ENCODE measurements at regions not wholly inside any gene's neighbourhood (a gene's known extent, or its start where the extent isn't known, plus 50 kb on each side); places are given as distances from the start of the nearest gene placed in this dataset.

- no peak overlapping the region for H3K4me3 ChIP-seq (ENCODE audit: low read length)
- H4K20me1 ChIP-seq (ENCODE audit: insufficient read depth, low read depth, low read length) = no peaks in the 10 kb centered on the region
- no peak overlapping the region for H3K9ac ChIP-seq (ENCODE audit: low read length)
- no peak overlapping the region for H2AFZ ChIP-seq (ENCODE audit: low read length)
- H3K9me2 ChIP-seq (replicated peaks; ENCODE audit: insufficient read depth, low read length) = no peaks in the 10 kb centered on the region
- no peaks in the 10 kb centered on the region for H3K79me2 ChIP-seq (ENCODE audit: low read length)
- no peaks in the 10 kb centered on the region for H3K27me3 ChIP-seq (ENCODE audit: low read length)
- H3K9me3 ChIP-seq (ENCODE audit: low read length) = no peaks in the 10 kb centered on the region
- H3K36me3 ChIP-seq (ENCODE audit: insufficient read depth, low read length) = no peaks in the 10 kb centered on the region
- peaks cover 3% of the 10 kb centered on the region for H3K4me1 ChIP-seq (ENCODE audit: low read length)
- no peak overlapping the region for H3K4me2 ChIP-seq (ENCODE audit: low read depth, low read length, poor library complexity, severe bottlenecking)
- no peak for DNase-seq
- no peak overlapping the region for H3K27ac ChIP-seq (ENCODE audit: low read length)
Observed at GRCh38 chr21:35314857-35315582, 265.9 kb upstream of the RUNX1 start.

GRCh38 chr21:35311985-35312384 is 262.9 kb upstream of the RUNX1 start:
- H3K79me2 ChIP-seq (ENCODE audit: low read length) = no peaks in the 10 kb centered on the region
- no peaks in the 10 kb centered on the region for H3K9me3 ChIP-seq (ENCODE audit: low read length)
- no peaks in the 10 kb centered on the region for H4K20me1 ChIP-seq (ENCODE audit: insufficient read depth, low read depth, low read length)
- H2AFZ ChIP-seq (ENCODE audit: low read length) = no peak overlapping the region
- H3K4me1 ChIP-seq (ENCODE audit: low read length) = no peaks in the 10 kb centered on the region
- no peak overlapping the region for H3K4me3 ChIP-seq (ENCODE audit: low read length)
- H3K36me3 ChIP-seq (ENCODE audit: insufficient read depth, low read length) = no peaks in the 10 kb centered on the region
- H3K9me2 ChIP-seq (replicated peaks; ENCODE audit: insufficient read depth, low read length) = no peaks in the 10 kb centered on the region
- no peaks in the 10 kb centered on the region for H3K27me3 ChIP-seq (ENCODE audit: low read length)
- DNase-seq = no peak
- no peak overlapping the region for H3K9ac ChIP-seq (ENCODE audit: low read length)
- H3K27ac ChIP-seq (ENCODE audit: low read length) = no peak overlapping the region
- no peak overlapping the region for H3K4me2 ChIP-seq (ENCODE audit: low read depth, low read length, poor library complexity, severe bottlenecking)

GRCh38 chr21:35309316-35309715 is 260.2 kb upstream of the RUNX1 start:
- no peak overlapping the region for H2AFZ ChIP-seq (ENCODE audit: low read length)
- H3K4me2 ChIP-seq (ENCODE audit: low read depth, low read length, poor library complexity, severe bottlenecking) = no peak overlapping the region
- H3K9me3 ChIP-seq (ENCODE audit: low read length) = no peaks in the 10 kb centered on the region
- H3K79me2 ChIP-seq (ENCODE audit: low read length) = no peaks in the 10 kb centered on the region
- H3K4me1 ChIP-seq (ENCODE audit: low read length) = peaks cover 12% of the 10 kb centered on the region
- no peaks in the 10 kb centered on the region for H3K27me3 ChIP-seq (ENCODE audit: low read length)
- DNase-seq = no peak
- H4K20me1 ChIP-seq (ENCODE audit: insufficient read depth, low read depth, low read length) = no peaks in the 10 kb centered on the region
- no peak overlapping the region for H3K4me3 ChIP-seq (ENCODE audit: low read length)
- no peaks in the 10 kb centered on the region for H3K36me3 ChIP-seq (ENCODE audit: insufficient read depth, low read length)
- no peaks in the 10 kb centered on the region for H3K9me2 ChIP-seq (replicated peaks; ENCODE audit: insufficient read depth, low read length)
- no peak overlapping the region for H3K9ac ChIP-seq (ENCODE audit: low read length)
- no peak overlapping the region for H3K27ac ChIP-seq (ENCODE audit: low read length)

- H3K27me3 ChIP-seq (ENCODE audit: low read length) = no peaks in the 10 kb centered on the region
- peaks cover 19% of the 10 kb centered on the region for H3K4me1 ChIP-seq (ENCODE audit: low read length)
- no peak overlapping the region for H3K27ac ChIP-seq (ENCODE audit: low read length)
- no peak for DNase-seq
- H3K79me2 ChIP-seq (ENCODE audit: low read length) = no peaks in the 10 kb centered on the region
- H3K4me2 ChIP-seq (ENCODE audit: low read depth, low read length, poor library complexity, severe bottlenecking) = no peak overlapping the region
- no peak overlapping the region for H3K4me3 ChIP-seq (ENCODE audit: low read length)
- no peaks in the 10 kb centered on the region for H3K9me2 ChIP-seq (replicated peaks; ENCODE audit: insufficient read depth, low read length)
- H2AFZ ChIP-seq (ENCODE audit: low read length) = no peak overlapping the region
- H3K9ac ChIP-seq (ENCODE audit: low read length) = no peak overlapping the region
- H3K36me3 ChIP-seq (ENCODE audit: insufficient read depth, low read length) = no peaks in the 10 kb centered on the region
- no peaks in the 10 kb centered on the region for H4K20me1 ChIP-seq (ENCODE audit: insufficient read depth, low read depth, low read length)
- no peaks in the 10 kb centered on the region for H3K9me3 ChIP-seq (ENCODE audit: low read length)
Observed at GRCh38 chr21:35303085-35303484, 254.0 kb upstream of the RUNX1 start.

- Histone ChIP-seq H3K36me3 (ENCODE audit: insufficient read depth, low read length) (no peaks in the 10 kb centered on the region), H3K79me2 (ENCODE audit: low read length) (no peaks in the 10 kb centered on the region), H3K4me1 (ENCODE audit: low read length) (peaks cover 7% of the 10 kb centered on the region), H3K27me3 (ENCODE audit: low read length) (no peaks in the 10 kb centered on the region), H3K27ac (ENCODE audit: low read length) (no peak overlapping the region), H3K9me3 (ENCODE audit: low read length) (no peaks in the 10 kb centered on the region), H3K4me3 (ENCODE audit: low read length) (no peak overlapping the region), H4K20me1 (ENCODE audit: insufficient read depth, low read depth, low read length) (no peaks in the 10 kb centered on the region), H3K9me2 (replicated peaks; ENCODE audit: insufficient read depth, low read length) (no peaks in the 10 kb centered on the region), H2AFZ (ENCODE audit: low read length) (no peak overlapping the region), H3K9ac (ENCODE audit: low read length) (no peak overlapping the region), H3K4me2 (ENCODE audit: low read depth, low read length, poor library complexity, severe bottlenecking) (no peak overlapping the region)
- no peak for DNase-seq
Observed at GRCh38 chr21:35298757-35299156, 249.7 kb upstream of the RUNX1 start.

GRCh38 chr21:35297665-35298064 is 248.6 kb upstream of the RUNX1 start:
- no peaks in the 10 kb centered on the region for H3K9me3 ChIP-seq (ENCODE audit: low read length)
- H3K27ac ChIP-seq (ENCODE audit: low read length) = no peak overlapping the region
- H3K9ac ChIP-seq (ENCODE audit: low read length) = no peak overlapping the region
- no peak overlapping the region for H3K4me3 ChIP-seq (ENCODE audit: low read length)
- no peaks in the 10 kb centered on the region for H3K27me3 ChIP-seq (ENCODE audit: low read length)
- no peak overlapping the region for H3K4me2 ChIP-seq (ENCODE audit: low read depth, low read length, poor library complexity, severe bottlenecking)
- no peaks in the 10 kb centered on the region for H4K20me1 ChIP-seq (ENCODE audit: insufficient read depth, low read depth, low read length)
- DNase-seq = no peak
- peaks cover 7% of the 10 kb centered on the region for H3K4me1 ChIP-seq (ENCODE audit: low read length)
- H2AFZ ChIP-seq (ENCODE audit: low read length) = no peak overlapping the region
- no peaks in the 10 kb centered on the region for H3K36me3 ChIP-seq (ENCODE audit: insufficient read depth, low read length)
- no peaks in the 10 kb centered on the region for H3K79me2 ChIP-seq (ENCODE audit: low read length)
- no peaks in the 10 kb centered on the region for H3K9me2 ChIP-seq (replicated peaks; ENCODE audit: insufficient read depth, low read length)

GRCh38 chr21:35294231-35294898 is 245.3 kb upstream of the RUNX1 start:
- Histone ChIP-seq H3K4me3 (ENCODE audit: low read length) (no peak overlapping the region), H2AFZ (ENCODE audit: low read length) (no peak overlapping the region), H3K9me3 (ENCODE audit: low read length) (no peaks in the 10 kb centered on the region), H3K9me2 (replicated peaks; ENCODE audit: insufficient read depth, low read length) (no peaks in the 10 kb centered on the region), H3K27me3 (ENCODE audit: low read length) (no peaks in the 10 kb centered on the region), H4K20me1 (ENCODE audit: insufficient read depth, low read depth, low read length) (no peaks in the 10 kb centered on the region), H3K4me2 (ENCODE audit: low read depth, low read length, poor library complexity, severe bottlenecking) (no peak overlapping the region), H3K4me1 (ENCODE audit: low read length) (peaks cover 6% of the 10 kb centered on the region), H3K36me3 (ENCODE audit: insufficient read depth, low read length) (no peaks in the 10 kb centered on the region), H3K9ac (ENCODE audit: low read length) (no peak overlapping the region), H3K79me2 (ENCODE audit: low read length) (no peaks in the 10 kb centered on the region), H3K27ac (ENCODE audit: low read length) (no peak overlapping the region)
- no peak for DNase-seq

- peaks cover 3% of the 10 kb centered on the region for H3K9me3 ChIP-seq (ENCODE audit: low read length)
- no peaks in the 10 kb centered on the region for H3K36me3 ChIP-seq (ENCODE audit: insufficient read depth, low read length)
- H3K9ac ChIP-seq (ENCODE audit: low read length) = no peak overlapping the region
- no peaks in the 10 kb centered on the region for H4K20me1 ChIP-seq (ENCODE audit: insufficient read depth, low read depth, low read length)
- no peak overlapping the region for H2AFZ ChIP-seq (ENCODE audit: low read length)
- DNase-seq = no peak
- H3K4me1 ChIP-seq (ENCODE audit: low read length) = no peaks in the 10 kb centered on the region; the same call in 1 of the 2 replicates
- H3K79me2 ChIP-seq (ENCODE audit: low read length) = no peaks in the 10 kb centered on the region
- H3K27me3 ChIP-seq (ENCODE audit: low read length) = no peaks in the 10 kb centered on the region
- no peak overlapping the region for H3K4me2 ChIP-seq (ENCODE audit: low read depth, low read length, poor library complexity, severe bottlenecking)
- H3K9me2 ChIP-seq (replicated peaks; ENCODE audit: insufficient read depth, low read length) = no peaks in the 10 kb centered on the region
- no peak overlapping the region for H3K27ac ChIP-seq (ENCODE audit: low read length)
- no peak overlapping the region for H3K4me3 ChIP-seq (ENCODE audit: low read length)
Observed at GRCh38 chr21:35291973-35292627, 243.0 kb upstream of the RUNX1 start.
